Right lobe of liver (tissue), 6 donors: ENCODE measurements at regions not wholly inside any gene's neighbourhood (a gene's known extent, or its start where the extent isn't known, plus 50 kb on each side); places are given as distances from the start of the nearest gene placed in this dataset.

Experiments
- ATAC-seq, 4 donors: fragments of 200-7000 bp; cut with Tn5 transposase; one replicate each; pipeline ENCODE4 v1.9.1; 2020; ENCODE audit warnings: mild to moderate bottlenecking in 4 of 4, moderate library complexity in 4 of 4
- DNase-seq, 3 donors: peaks; one replicate each; pipeline ENCODE4 v3.0.0-alpha.2; 2020
- H3K27ac ChIP-seq, 3 donors: fragments of 200-600 bp; one replicate each; pipeline ENCODE4 v1.8.0; 2022
- H3K27me3 ChIP-seq, 2 donors: fragments of 200-600 bp; one replicate each; pipeline ENCODE4 v1.8.0; 2022
- H3K36me3 ChIP-seq, 4 donors: fragments of 200-600 bp; sonication (generic) in 1 of 4; one replicate each; pipeline versions ENCODE4 v1.5.1 to v1.8.0; 2017 to 2022; ENCODE audit warnings: control low read depth in 1 of 4
- H3K4me1 ChIP-seq, 4 donors: fragments of 200-600 bp; sonication (generic) in 1 of 4; one replicate each; pipeline versions ENCODE4 v1.5.1 to v1.8.0; 2017 to 2022; ENCODE audit warnings: control low read depth in 1 of 4
- H3K4me3 ChIP-seq, 3 donors: fragments of 200-600 bp; one replicate each; pipeline ENCODE4 v1.8.0; 2022
- H3K9me3 ChIP-seq, 4 donors: fragments of 200-600 bp; sonication (generic) in 1 of 4; one replicate each; pipeline versions ENCODE4 v1.5.1 to v1.8.0; 2017 to 2022; ENCODE audit warnings: control low read depth in 1 of 4
- POLR2A ChIP-seq: fragments of 450-650 bp; IDR thresholded peaks from one replicate; pipeline ENCODE4 v1.6.1; 2017; ENCODE audit warnings: antibody characterized with exemption, mild to moderate bottlenecking
- WGBS: methylation state at CpG from one replicate; pipeline ENCODE4 v1.1.6; 2018; ENCODE audit warnings: low coverage, low lambda C conversion rate; ENCODE audit not compliant: insufficient coverage; ENCODE audit errors: missing lambda C conversion rate; 5-methylcytosine and 5-hydroxymethylcytosine counted together
- intact Hi-C, 2 donors: fragments of 100-400 bp; cut with DNase I; formaldehyde crosslinking; loops; one replicate each; pipeline versions ENCODE4 v1.11.2 to v1.14.1; 2022
- TF ChIP-seq, protein P1 (sequence below), 4 donors: fragments of 200-600 bp in 3 of 4; fragments of 450-650 bp in 1 of 4; IDR thresholded peaks; one replicate each; pipeline versions ENCODE4 v1.5.1 to v1.8.0; 2016 to 2022; ENCODE audit warnings: antibody characterized with exemption in 4 of 4, mild to moderate bottlenecking in 2 of 4
- donor health status: DM: no; HTN: yes; CAD: no.
- donor health status: DM: no; HTN: no; CAD: no.
- donor health status: DM: no; HTN: no; CAD: no.
- donor health status: DM: no; HTN: yes; CAD: no.
- donor health status: DM: no; HTN: yes; CAD: no.

DNA sequence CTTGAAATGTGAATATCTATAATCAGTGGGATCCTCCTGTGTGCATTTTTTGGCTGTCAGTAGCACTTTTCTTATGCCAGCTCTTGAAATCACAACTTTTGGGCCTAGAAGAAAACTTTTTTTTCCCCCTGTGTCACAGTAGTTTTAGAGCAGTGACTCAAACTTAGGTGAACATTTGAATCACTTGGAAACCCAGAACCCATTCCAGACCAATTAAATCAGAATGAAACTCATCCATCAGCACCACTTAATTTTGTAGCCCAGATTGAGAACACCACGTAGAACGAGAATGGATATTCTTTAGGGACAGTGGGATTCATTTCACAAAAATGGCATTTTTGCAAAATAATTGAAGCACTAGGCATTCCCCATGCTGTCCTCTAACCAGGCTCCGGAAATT, 224.8 kb upstream of the NANOGP8 start:
- WGBS: 97% methylated on average over 3 of the region's 3 CpGs
- intact Hi-C loops: no loop called here
- Histone ChIP-seq H3K4me3 (no peak overlapping the region), H3K36me3 (no peaks in the 10 kb centered on the region), H3K27ac (peak overlapping the region in 2 of 3 donors; percentile 89), H3K27me3 (no peaks in the 10 kb centered on the region), H3K9me3 (no peaks in the 10 kb centered on the region), H3K4me1 (peaks cover 0 to 53% (median 25%) of the 10 kb centered on the region in 4 donors)
- no peak for TF ChIP-seq POLR2A
- TF ChIP-seq, protein P1, sequence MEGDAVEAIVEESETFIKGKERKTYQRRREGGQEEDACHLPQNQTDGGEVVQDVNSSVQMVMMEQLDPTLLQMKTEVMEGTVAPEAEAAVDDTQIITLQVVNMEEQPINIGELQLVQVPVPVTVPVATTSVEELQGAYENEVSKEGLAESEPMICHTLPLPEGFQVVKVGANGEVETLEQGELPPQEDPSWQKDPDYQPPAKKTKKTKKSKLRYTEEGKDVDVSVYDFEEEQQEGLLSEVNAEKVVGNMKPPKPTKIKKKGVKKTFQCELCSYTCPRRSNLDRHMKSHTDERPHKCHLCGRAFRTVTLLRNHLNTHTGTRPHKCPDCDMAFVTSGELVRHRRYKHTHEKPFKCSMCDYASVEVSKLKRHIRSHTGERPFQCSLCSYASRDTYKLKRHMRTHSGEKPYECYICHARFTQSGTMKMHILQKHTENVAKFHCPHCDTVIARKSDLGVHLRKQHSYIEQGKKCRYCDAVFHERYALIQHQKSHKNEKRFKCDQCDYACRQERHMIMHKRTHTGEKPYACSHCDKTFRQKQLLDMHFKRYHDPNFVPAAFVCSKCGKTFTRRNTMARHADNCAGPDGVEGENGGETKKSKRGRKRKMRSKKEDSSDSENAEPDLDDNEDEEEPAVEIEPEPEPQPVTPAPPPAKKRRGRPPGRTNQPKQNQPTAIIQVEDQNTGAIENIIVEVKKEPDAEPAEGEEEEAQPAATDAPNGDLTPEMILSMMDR (IDR thresholded peaks at IDR 0.05): no peak
- no peak for DNase-seq
- no peak for ATAC-seq

DNA sequence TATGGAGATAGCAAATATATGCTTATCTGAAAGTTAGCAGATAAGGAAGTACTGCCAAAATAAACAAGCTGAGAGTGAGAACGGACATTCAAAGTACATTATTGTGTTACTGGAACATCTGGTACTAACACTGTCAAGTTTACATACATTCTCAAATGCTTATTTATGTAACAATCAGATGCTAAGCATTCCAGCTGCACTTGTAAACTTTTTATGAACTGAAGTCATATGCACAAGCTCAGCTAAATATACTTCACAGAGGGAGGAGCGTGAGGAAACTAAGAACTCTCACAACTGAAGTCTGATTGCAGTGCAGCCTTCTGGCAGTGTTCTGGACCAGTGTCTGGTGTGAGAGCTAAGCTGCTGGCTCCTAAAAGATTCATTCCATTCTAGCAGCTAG, 223.7 kb upstream of the NANOGP8 start:
- Histone ChIP-seq H3K4me3 (no peak overlapping the region), H3K9me3 (no peaks in the 10 kb centered on the region), H3K27me3 (no peaks in the 10 kb centered on the region), H3K36me3 (no peaks in the 10 kb centered on the region), H3K27ac (peak overlapping the region in 2 of 3 donors; percentile 89), H3K4me1 (peaks cover 0 to 56% (median 25%) of the 10 kb centered on the region in 4 donors)
- TF ChIP-seq, protein P1 (IDR thresholded peaks at IDR 0.05): no peak
- TF ChIP-seq POLR2A: no peak
- peak; percentile 14 to 59 (median 30) for ATAC-seq
- WGBS: 36% methylated on average over 2 of the region's 2 CpGs
- intact Hi-C loops: no loop called here
- DNase-seq: no peak

DNA sequence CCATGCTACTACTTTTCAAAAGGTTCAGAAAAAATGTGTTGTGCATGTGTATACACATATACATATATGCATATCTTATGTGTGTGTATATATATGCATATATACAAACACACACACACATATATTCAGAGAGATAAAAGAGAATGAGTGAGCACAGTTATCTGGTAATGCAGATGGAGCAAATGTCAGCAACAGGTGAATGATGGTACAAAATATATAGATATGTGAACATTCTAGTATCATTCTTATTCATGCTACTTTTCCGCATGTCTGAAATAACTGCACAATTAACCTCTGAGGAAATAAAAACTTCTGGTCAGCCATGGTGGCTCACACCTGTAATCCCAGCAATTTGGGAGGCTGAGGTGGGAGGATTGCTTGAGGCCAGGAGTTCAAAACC, 222.6 kb upstream of the NANOGP8 start:
- no peaks in the 10 kb centered on the region for H3K9me3 ChIP-seq
- no peak overlapping the region for H3K4me3 ChIP-seq
- intact Hi-C loops: no loop called here
- H3K27ac ChIP-seq: peak overlapping the region; percentile 49 to 89 (median 89)
- WGBS: 90% methylated on average over 1 of the region's 1 CpG
- no peaks in the 10 kb centered on the region for H3K36me3 ChIP-seq
- DNase-seq (no peak), ATAC-seq (no peak)
- peaks cover 0 to 55% (median 25%) of the 10 kb centered on the region in 4 donors for H3K4me1 ChIP-seq
- TF ChIP-seq POLR2A: no peak
- TF ChIP-seq, protein P1 (IDR thresholded peaks at IDR 0.05): no peak
- no peaks in the 10 kb centered on the region for H3K27me3 ChIP-seq

DNA sequence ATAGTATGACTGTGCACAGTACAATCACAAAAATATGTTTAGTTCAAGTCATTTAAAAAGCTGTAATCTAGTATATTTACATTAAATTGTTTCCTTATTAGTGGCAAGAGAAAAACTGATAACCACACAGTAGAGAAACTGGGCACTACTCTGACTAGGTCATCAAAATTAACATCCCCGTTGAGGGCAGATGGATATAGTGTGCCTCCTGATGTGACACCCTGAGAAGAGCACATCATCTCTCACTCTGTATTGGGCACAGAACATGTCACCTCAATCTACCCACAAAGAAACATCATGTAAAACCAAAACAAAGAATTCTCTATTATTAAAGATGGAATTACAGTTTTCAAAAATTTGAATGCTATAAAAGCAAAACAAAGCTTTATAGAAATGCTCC, 221.9 kb upstream of the NANOGP8 start:
- TF ChIP-seq POLR2A: no peak
- TF ChIP-seq, protein P1 (IDR thresholded peaks at IDR 0.05): no peak
- no peak overlapping the region for H3K4me3 ChIP-seq
- H3K27me3 ChIP-seq: no peaks in the 10 kb centered on the region
- DNase-seq (no peak), ATAC-seq (peak in 3 of 4 donors; percentile 40 to 53 (median 43))
- intact Hi-C loops: no loop called here
- WGBS: 23% methylated on average over 1 of the region's 1 CpG
- H3K27ac ChIP-seq: peak overlapping the region; percentile 49 to 89 (median 89)
- H3K36me3 ChIP-seq: no peaks in the 10 kb centered on the region
- H3K9me3 ChIP-seq: no peaks in the 10 kb centered on the region
- peaks cover 0 to 49% (median 24%) of the 10 kb centered on the region in 4 donors for H3K4me1 ChIP-seq
